Smooth muscle cell (in vitro differentiated cells): ENCODE measurements at regions not wholly inside any gene's neighbourhood (a gene's known extent, or its start where the extent isn't known, plus 50 kb on each side); places are given as distances from the start of the nearest gene placed in this dataset.
"Not testable (repeated sequence)": the region's sequence is repeated elsewhere in the genome, so short reads cannot be mapped to it uniquely, and the experiment has no call there.

Experiments used
- DNase-seq: peaks from one replicate; lab custom pipeline; 2025; ENCODE audit not compliant: unreplicated experiment; lab: John Stamatoyannopoulos, UW
- H2AFZ ChIP-seq: fragments of 200-600 bp; sonication (generic); 2 replicates; pipeline ENCODE4 v1.6.0; 2016; ENCODE audit warnings: antibody characterized with exemption, low read depth, mild to moderate bottlenecking
- H3F3A ChIP-seq: fragments of 200-600 bp; sonication (generic); 2 replicates; pipeline ENCODE4 v1.6.0; 2017; ENCODE audit warnings: antibody characterized with exemption, low read depth
- H3K27ac ChIP-seq: fragments of 200-600 bp; sonication (generic); 2 replicates; pipeline ENCODE4 v1.5.1; 2016; ENCODE audit warnings: low read depth, mild to moderate bottlenecking
- H3K27me3 ChIP-seq: fragments of 200-600 bp; sonication (generic); 2 replicates; pipeline ENCODE4 v1.6.1; 2016; ENCODE audit warnings: low read depth, mild to moderate bottlenecking
- H3K36me3 ChIP-seq: fragments of 200-600 bp; sonication (generic); 2 replicates; pipeline ENCODE4 v1.5.1; 2016; ENCODE audit warnings: low read depth
- H3K4me1 ChIP-seq: fragments of 200-600 bp; sonication (generic); 2 replicates; pipeline ENCODE4 v1.5.1; 2016; ENCODE audit warnings: low read depth
- H3K4me2 ChIP-seq: fragments of 200-600 bp; sonication (generic); 2 replicates; pipeline ENCODE4 v1.6.0; 2016; ENCODE audit warnings: mild to moderate bottlenecking
- H3K4me3 ChIP-seq: fragments of 200-600 bp; sonication (generic); 2 replicates; pipeline ENCODE4 v1.5.1; 2016; ENCODE audit warnings: mild to moderate bottlenecking
- H3K79me2 ChIP-seq: fragments of 200-600 bp; sonication (generic); 2 replicates; pipeline ENCODE4 v1.6.0; 2016; ENCODE audit warnings: low read depth, mild to moderate bottlenecking
- H3K9ac ChIP-seq: fragments of 200-600 bp; sonication (generic); 2 replicates; pipeline ENCODE4 v1.6.0; 2016; ENCODE audit warnings: low read depth
- H3K9me3 ChIP-seq: fragments of 200-600 bp; sonication (generic); replicated peaks from 2 replicates; pipeline ENCODE4 v1.5.1; 2016; ENCODE audit warnings: low read depth
- H4K20me1 ChIP-seq: fragments of 200-600 bp; sonication (generic); 2 replicates; pipeline ENCODE4 v1.6.0; 2016; ENCODE audit warnings: low read depth
- CTCF ChIP-seq: fragments of 200-600 bp; sonication (generic); IDR thresholded peaks from 2 replicates; pipeline ENCODE4 v1.5.1; 2017; ENCODE audit warnings: borderline replicate concordance, mild to moderate bottlenecking, antibody characterized with exemption; ENCODE audit not compliant: insufficient read depth, poor library complexity, severe bottlenecking
- WGBS: methylation state at CpG from one replicate; pipeline ENCODE4 v1.1.7; 2016; ENCODE audit warnings: low lambda C conversion rate; 5-methylcytosine and 5-hydroxymethylcytosine counted together

GRCh38 chr9:82421498-82421897 is 432.9 kb downstream of the SPATA31D1 start:
- DNase-seq = no peak
- Histone ChIP-seq H3F3A (no peaks in the 10 kb centered on the region), H3K36me3 (no peaks in the 10 kb centered on the region), H2AFZ (no peak overlapping the region), H3K4me1 (no peaks in the 10 kb centered on the region), H3K4me3 (no peak overlapping the region), H3K9me3 (no peaks in the 10 kb centered on the region), H3K4me2 (no peak overlapping the region), H4K20me1 (no peaks in the 10 kb centered on the region), H3K79me2 (no peaks in the 10 kb centered on the region), H3K27me3 (no peaks in the 10 kb centered on the region), H3K9ac (no peak overlapping the region), H3K27ac (no peak overlapping the region)
- no peak for TF ChIP-seq CTCF
- WGBS = 78% methylated on average over 6 of the region's 6 CpGs

DNA sequence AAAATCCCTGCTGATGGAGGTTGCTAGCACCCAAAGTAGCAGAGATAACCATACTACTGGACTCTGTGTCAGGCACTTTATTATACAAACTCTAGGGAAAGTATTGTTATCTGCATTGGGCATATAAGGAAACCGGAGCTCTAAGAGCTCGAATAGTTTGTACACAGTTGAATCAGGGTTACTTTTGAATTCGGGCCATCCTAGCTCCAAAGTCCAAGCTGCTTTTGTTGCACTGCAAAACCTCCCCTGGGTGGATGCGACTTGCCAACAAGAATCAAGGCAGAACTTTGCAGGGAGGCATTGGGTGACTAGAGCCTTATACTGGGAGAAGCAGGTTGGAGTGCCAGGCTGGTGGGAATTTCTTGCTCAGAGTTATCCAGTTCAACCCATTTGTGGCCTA is 435.1 kb downstream of the SPATA31D1 start:
- H3K36me3 ChIP-seq = no peaks in the 10 kb centered on the region
- H3K79me2 ChIP-seq = no peaks in the 10 kb centered on the region
- no peak for TF ChIP-seq CTCF
- H3F3A ChIP-seq = no peaks in the 10 kb centered on the region
- H4K20me1 ChIP-seq = no peaks in the 10 kb centered on the region
- no peak overlapping the region for H2AFZ ChIP-seq
- no peak for DNase-seq
- no peaks in the 10 kb centered on the region for H3K4me1 ChIP-seq
- no peak overlapping the region for H3K9ac ChIP-seq
- WGBS = 98% methylated on average over 4 of the region's 4 CpGs
- H3K27me3 ChIP-seq = no peaks in the 10 kb centered on the region
- H3K4me2 ChIP-seq = no peak overlapping the region
- H3K27ac ChIP-seq = no peak overlapping the region
- no peaks in the 10 kb centered on the region for H3K9me3 ChIP-seq
- H3K4me3 ChIP-seq = no peak overlapping the region

- no peak for TF ChIP-seq CTCF
- Histone ChIP-seq H2AFZ (no peak overlapping the region), H3K9me3 (no peaks in the 10 kb centered on the region), H4K20me1 (no peaks in the 10 kb centered on the region), H3K36me3 (no peaks in the 10 kb centered on the region), H3K9ac (no peak overlapping the region), H3K4me3 (no peak overlapping the region), H3K27ac (no peak overlapping the region), H3K4me2 (no peak overlapping the region), H3K4me1 (no peaks in the 10 kb centered on the region), H3K79me2 (no peaks in the 10 kb centered on the region), H3K27me3 (no peaks in the 10 kb centered on the region), H3F3A (no peaks in the 10 kb centered on the region)
- no peak for DNase-seq
Measured at GRCh38 chr9:82424599-82425120, 436.1 kb downstream of the SPATA31D1 start.

DNA sequence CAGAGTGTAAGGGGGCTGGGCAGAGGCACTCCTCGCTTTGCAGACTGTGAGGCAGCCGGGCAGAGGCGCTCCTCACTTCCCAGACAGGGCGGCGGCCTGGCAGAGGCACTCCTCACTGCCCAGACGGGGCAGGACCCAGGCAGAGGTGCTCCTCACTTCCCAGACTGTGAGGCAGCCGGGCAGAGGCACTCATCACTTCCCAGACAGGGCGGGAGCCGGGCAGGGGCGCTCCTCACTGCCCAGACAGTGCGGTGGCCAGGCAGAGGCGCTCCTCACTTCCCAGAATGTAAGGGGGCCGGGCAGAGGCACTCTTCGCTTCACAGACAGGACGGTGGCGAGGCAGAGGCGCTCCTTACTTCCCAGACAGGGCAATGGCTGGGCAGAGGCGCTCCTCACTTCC is 442.5 kb downstream of the SPATA31D1 start:
- Histone ChIP-seq H4K20me1 (no peaks in the 10 kb centered on the region), H3K9ac (no peak overlapping the region), H3K4me3 (no peak overlapping the region), H3K79me2 (no peaks in the 10 kb centered on the region), H3K4me2 (no peak overlapping the region), H3K4me1 (no peaks in the 10 kb centered on the region), H3K27me3 (no peaks in the 10 kb centered on the region), H3K27ac (no peak overlapping the region), H3K9me3 (no peaks in the 10 kb centered on the region), H3K36me3 (no peaks in the 10 kb centered on the region), H3F3A (no peaks in the 10 kb centered on the region), H2AFZ (no peak overlapping the region)
- DNase-seq = no peak
- 96% methylated on average over 18 of the region's 18 CpGs for WGBS
- no peak for TF ChIP-seq CTCF

- not testable (repeated sequence) for H3F3A ChIP-seq, H3K4me3 ChIP-seq, H2AFZ ChIP-seq, H3K27me3 ChIP-seq, H3K4me2 ChIP-seq, H3K4me1 ChIP-seq, H3K79me2 ChIP-seq, H4K20me1 ChIP-seq, H3K36me3 ChIP-seq, H3K27ac ChIP-seq, H3K9me3 ChIP-seq, H3K9ac ChIP-seq, DNase-seq
- 94% methylated on average over 14 of the region's 15 CpGs for WGBS
Measured at GRCh38 chr9:82433290-82433931, 444.8 kb downstream of the SPATA31D1 start.
